Small intestine (tissue), 7 donors: ENCODE measurements at regions not wholly inside any gene's neighbourhood (a gene's known extent, or its start where the extent isn't known, plus 50 kb on each side); places are given as distances from the start of the nearest gene placed in this dataset.
A peak's percentile ranks its signal among the peaks of the same experiment; 100 is the strongest.

Experiments
- DNase-seq, 2 donors: peaks; one replicate each; pipeline versions ENCODE4 v3.0.0 to v3.0.0-alpha.2; 2013
- FAIRE-seq: peaks from 2 replicates; lab custom pipeline; 2012; peaks lifted over from hg19 to GRCh38; lab: Jason Lieb, UNC
- H3K27ac ChIP-seq, 3 donors: one replicate each; pipeline ENCODE4 v1.5.1; 2013; ENCODE audit warnings: low read length in 2 of 3, mild to moderate bottlenecking in 2 of 3, control low read depth in 1 of 3, inconsistent platforms in 1 of 3, low read depth in 1 of 3, moderate library complexity in 1 of 3
- H3K27me3 ChIP-seq, 3 donors: one replicate each; pipeline ENCODE4 v1.6.1; 2013; ENCODE audit warnings: low read length in 3 of 3, inconsistent platforms in 1 of 3; ENCODE audit not compliant: control insufficient read depth in 3 of 3, insufficient read depth in 3 of 3
- H3K36me3 ChIP-seq, 3 donors: one replicate each; pipeline ENCODE4 v1.6.1; 2013; ENCODE audit warnings: low read length in 3 of 3, inconsistent platforms in 1 of 3, low read depth in 1 of 3, mild to moderate bottlenecking in 1 of 3, moderate library complexity in 1 of 3; ENCODE audit not compliant: control insufficient read depth in 3 of 3, insufficient read depth in 2 of 3
- H3K4me1 ChIP-seq, 3 donors: one replicate each; pipeline ENCODE4 v1.6.1; 2013; ENCODE audit warnings: low read length in 2 of 3, inconsistent platforms in 1 of 3, low read depth in 1 of 3, mild to moderate bottlenecking in 1 of 3, moderate library complexity in 1 of 3; ENCODE audit not compliant: control insufficient read depth in 3 of 3, insufficient read depth in 2 of 3
- H3K4me3 ChIP-seq, 3 donors: one replicate each; pipeline ENCODE4 v1.5.1; 2013; ENCODE audit warnings: low read length in 3 of 3, control low read depth in 1 of 3, inconsistent platforms in 1 of 3, low read depth in 1 of 3, mild to moderate bottlenecking in 1 of 3, moderate library complexity in 1 of 3
- H3K9me3 ChIP-seq, 2 donors: one replicate each; pipeline ENCODE4 v1.6.1; 2013; ENCODE audit warnings: low read depth in 1 of 2, low read length in 1 of 2; ENCODE audit not compliant: control insufficient read depth in 2 of 2, insufficient read depth in 1 of 2
- WGBS, 3 donors: extraction: QIAGEN DNeasy Blood & Tissue Kit; methylation state at CpG; one replicate each; pipeline ENCODE4 v1.1.7; 2013; 5-methylcytosine and 5-hydroxymethylcytosine counted together
- donor health status: healthy with polysubstance abuse.
- donor health status: control.
- donor health status: control.
- donor health status: Bipolar disorder and iron deficiency.
- donor health status: healthy.

GRCh38 chr3:83482402-83483070, 1476.3 kb upstream of the CADM2 start:
- FAIRE-seq, result no peak
- DNase-seq, result no peak
- H3K4me3 ChIP-seq, result no peak overlapping the region
- no peaks in the 10 kb centered on the region for H3K36me3 ChIP-seq
- 50 to 68% (median 50%) methylated on average over 4 of the region's 4 CpGs for WGBS, 3 donors
- no peaks in the 10 kb centered on the region for H3K9me3 ChIP-seq
- H3K27me3 ChIP-seq, result no peaks in the 10 kb centered on the region
- H3K27ac ChIP-seq, result no peak overlapping the region
- H3K4me1 ChIP-seq, result no peaks in the 10 kb centered on the region

- DNase-seq, result no peak
- H3K4me3 ChIP-seq, result no peak overlapping the region
- 23 to 37% (median 33%) methylated on average over 1 of the region's 1 CpG for WGBS, 3 donors
- peaks cover 0 to 3% (median 0%) of the 10 kb centered on the region in 3 donors for H3K4me1 ChIP-seq
- no peak for FAIRE-seq
- H3K27me3 ChIP-seq, result no peaks in the 10 kb centered on the region
- H3K9me3 ChIP-seq, result peaks cover 0 to 7% of the 10 kb centered on the region in 2 donors
- H3K36me3 ChIP-seq, result no peaks in the 10 kb centered on the region
- H3K27ac ChIP-seq, result no peak overlapping the region
Measured at GRCh38 chr3:83496462-83496861, 1462.3 kb upstream of the CADM2 start.

- no peak for FAIRE-seq
- WGBS, 3 donors, result 40 to 84% (median 68%) methylated on average over 1 of the region's 1 CpG
- Histone ChIP-seq H3K27ac (no peak overlapping the region), H3K27me3 (no peaks in the 10 kb centered on the region), H3K36me3 (no peaks in the 10 kb centered on the region), H3K4me1 (peaks cover 0 to 3% (median 0%) of the 10 kb centered on the region in 3 donors), H3K4me3 (no peak overlapping the region), H3K9me3 (peaks cover 0 to 15% of the 10 kb centered on the region in 2 donors)
- no peak for DNase-seq
Measured at GRCh38 chr3:83498361-83499016, 1460.3 kb upstream of the CADM2 start.

- no peaks in the 10 kb centered on the region for H3K36me3 ChIP-seq
- H3K4me3 ChIP-seq, result no peak overlapping the region
- peak overlapping the region in 1 of 3 donors; percentile 39 for H3K27ac ChIP-seq
- H3K9me3 ChIP-seq, result peaks cover 0 to 18% of the 10 kb centered on the region in 2 donors
- 37 to 72% (median 51%) methylated on average over 7 of the region's 7 CpGs for WGBS, 3 donors
- no peaks in the 10 kb centered on the region for H3K27me3 ChIP-seq
- FAIRE-seq (no peak), DNase-seq (peak in 1 of 2 donors; percentile 69)
- H3K4me1 ChIP-seq, result peaks cover 0 to 3% (median 0%) of the 10 kb centered on the region in 3 donors
Measured at GRCh38 chr3:83500422-83500821, 1458.4 kb upstream of the CADM2 start.

GRCh38 chr3:83500931-83501330, 1457.9 kb upstream of the CADM2 start:
- FAIRE-seq, result no peak
- 43 to 97% (median 73%) methylated on average over 2 of the region's 2 CpGs for WGBS, 3 donors
- Histone ChIP-seq H3K4me1 (peaks cover 0 to 3% (median 0%) of the 10 kb centered on the region in 3 donors), H3K4me3 (no peak overlapping the region), H3K9me3 (peaks cover 0 to 18% of the 10 kb centered on the region in 2 donors), H3K36me3 (no peaks in the 10 kb centered on the region), H3K27me3 (no peaks in the 10 kb centered on the region), H3K27ac (no peak overlapping the region)
- DNase-seq, result no peak

- no peaks in the 10 kb centered on the region for H3K4me1 ChIP-seq
Measured at GRCh38 chr3:83513051-83513450, 1445.7 kb upstream of the CADM2 start.

GRCh38 chr3:83513677-83514076, 1445.1 kb upstream of the CADM2 start:
- DNase-seq (no peak), FAIRE-seq (no peak)
- 52 to 68% (median 59%) methylated on average over 3 of the region's 3 CpGs for WGBS, 3 donors

More at GRCh38 chr3:83513051-83513450, 1445.7 kb upstream of the CADM2 start:
- FAIRE-seq, result no peak
- DNase-seq, result no peak
- Histone ChIP-seq H3K27ac (no peak overlapping the region), H3K9me3 (no peaks in the 10 kb centered on the region), H3K27me3 (no peaks in the 10 kb centered on the region), H3K4me3 (no peak overlapping the region), H3K36me3 (no peaks in the 10 kb centered on the region)
- 35 to 66% (median 51%) methylated on average over 2 of the region's 2 CpGs for WGBS, 3 donors

GRCh38 chr3:83514130-83514914, 1444.5 kb upstream of the CADM2 start:
- H3K9me3 ChIP-seq, result no peaks in the 10 kb centered on the region
- 80 to 85% (median 84%) methylated on average over 6 of the region's 6 CpGs for WGBS, 3 donors
- DNase-seq, result no peak
- H3K27ac ChIP-seq, result no peak overlapping the region
- no peaks in the 10 kb centered on the region for H3K4me1 ChIP-seq
- H3K36me3 ChIP-seq, result no peaks in the 10 kb centered on the region
- no peaks in the 10 kb centered on the region for H3K27me3 ChIP-seq
- H3K4me3 ChIP-seq, result no peak overlapping the region
- FAIRE-seq, result no peak

More at GRCh38 chr3:83513677-83514076, 1445.1 kb upstream of the CADM2 start:
- no peaks in the 10 kb centered on the region for H3K9me3 ChIP-seq
- no peaks in the 10 kb centered on the region for H3K36me3 ChIP-seq
- H3K4me1 ChIP-seq, result no peaks in the 10 kb centered on the region
- no peak overlapping the region for H3K27ac ChIP-seq
- no peaks in the 10 kb centered on the region for H3K27me3 ChIP-seq
- no peak overlapping the region for H3K4me3 ChIP-seq
